ENCODE measurements at regions not wholly inside any gene's neighbourhood (a gene's known extent, or its start where the extent isn't known, plus 50 kb on each side); places are given as distances from the start of the nearest gene placed in this dataset.

GRCh38 chr12:116404913-116405611 lies 127.6 kb upstream of the MED13L start:
- DNase-seq = no peak

GRCh38 chr12:116406529-116406928 lies 129.0 kb upstream of the MED13L start:
- peak; percentile 66 for DNase-seq

- no peak for DNase-seq
Measured at GRCh38 chr12:116408489-116409250, 131.2 kb upstream of the MED13L start.

- DNase-seq = no peak
Measured at GRCh38 chr12:116411977-116412376, 134.5 kb upstream of the MED13L start.

- no peak for DNase-seq
Measured at GRCh38 chr12:116414891-116415290, 137.4 kb upstream of the MED13L start.

GRCh38 chr12:116415408-116416108 lies 138.1 kb upstream of the MED13L start:
- no peak for DNase-seq

- DNase-seq = no peak
Measured at GRCh38 chr12:116416166-116416565, 138.7 kb upstream of the MED13L start.

- no peak for DNase-seq
Measured at GRCh38 chr12:116418551-116418950, 140.6 kb upstream of the MAP1LC3B2 start.

GRCh38 chr12:116420227-116420880 lies 138.8 kb upstream of the MAP1LC3B2 start:
- no peak for DNase-seq

GRCh38 chr12:116421785-116422538 lies 137.2 kb upstream of the MAP1LC3B2 start:
- no peak for DNase-seq

- DNase-seq = no peak
Measured at GRCh38 chr12:116423094-116423493, 136.1 kb upstream of the MAP1LC3B2 start.

- DNase-seq = no peak
Measured at GRCh38 chr12:116425256-116426193, 133.7 kb upstream of the MAP1LC3B2 start.

GRCh38 chr12:116426391-116427136 lies 132.6 kb upstream of the MAP1LC3B2 start:
- no peak for DNase-seq

- DNase-seq = no peak
Measured at GRCh38 chr12:116427200-116427930, 131.8 kb upstream of the MAP1LC3B2 start.

- DNase-seq = no peak
Measured at GRCh38 chr12:116429826-116430360, 129.3 kb upstream of the MAP1LC3B2 start.

- no peak for DNase-seq
Measured at GRCh38 chr12:116430911-116431565, 128.1 kb upstream of the MAP1LC3B2 start.

GRCh38 chr12:116431677-116432300 lies 127.4 kb upstream of the MAP1LC3B2 start:
- DNase-seq = no peak

- no peak for DNase-seq
Measured at GRCh38 chr12:116432314-116432750, 126.8 kb upstream of the MAP1LC3B2 start.

All from CD4-positive, alpha-beta T cell treated with Interferon gamma for 1 hour (primary cell).